ENCODE measurements at regions not wholly inside any gene's neighbourhood (a gene's known extent, or its start where the extent isn't known, plus 50 kb on each side); places are given as distances from the start of the nearest gene placed in this dataset.

DNA sequence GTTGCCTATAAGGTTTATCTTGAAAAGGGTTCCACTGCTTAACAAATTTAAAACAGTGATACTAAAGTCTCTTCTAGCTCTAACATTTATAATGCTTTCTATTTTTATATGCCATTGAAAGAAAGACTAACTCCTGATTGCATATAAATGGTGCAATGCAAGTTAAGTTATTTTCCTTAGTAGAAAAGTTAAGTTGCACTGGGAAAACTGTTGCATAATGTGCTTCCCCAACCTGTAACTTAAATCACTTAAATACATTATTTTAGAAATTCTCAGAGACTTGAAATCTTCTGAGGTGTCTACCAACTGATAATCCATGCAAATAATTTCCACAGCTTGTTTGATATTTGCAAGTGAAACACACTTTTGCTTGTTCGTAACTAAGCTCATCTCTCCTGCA, 175.0 kb upstream of the HMCN1 start:
- ChIA-PET CTCF (interaction anchor here (1.6 to 1.9 kb wide), 2 partner anchors 13 to 37 kb away, joined by 3 to 5 read pairs; no protein-coding TSS in a partner anchor), POLR2A (no interaction called here)
- peak overlapping the region in 1 of 2 experiments; percentile 46; a peak in 1 of 6 replicates for H3K27ac ChIP-seq
- 91% methylated on average over 1 of the region's 1 CpG for WGBS (ENCODE audit: missing lambda C conversion rate)
- H3K9me3 ChIP-seq = no peaks in the 10 kb centered on the region
- 0 out of 3 replicates have a peak, but pooled peaks cover 6% of the 10 kb centered on the region for H3K4me1 ChIP-seq
- no peak for DNase-seq (ENCODE audit: low read depth in 1 of 2, low spot score in 1 of 2)
- H3K4me3 ChIP-seq = no peak overlapping the region
- TF ChIP-seq EHMT2 (IDR thresholded peaks at IDR 0.05; ENCODE audit: low read depth) = no peak
- no peak for TF ChIP-seq RARB (CRISPR knock-in tag; IDR thresholded peaks at IDR 0.05)
- no peak for TF ChIP-seq RFX5 (IDR thresholded peaks at IDR 0.05)
- TF ChIP-seq JUN (IDR thresholded peaks at IDR 0.05) = no peak
- no peak for TF ChIP-seq RCOR1 (IDR thresholded peaks at IDR 0.05; ENCODE audit: low read depth, low read length)
- TF ChIP-seq EHF (CRISPR knock-in tag; IDR thresholded peaks at IDR 0.05) = no peak
- no peak for TF ChIP-seq CBX8 (IDR thresholded peaks at IDR 0.05)
- TF ChIP-seq HEYL (CRISPR knock-in tag; IDR thresholded peaks at IDR 0.05) = no peak
- TF ChIP-seq FOSL2 (IDR thresholded peaks at IDR 0.05) = no peak
- no peak for TF ChIP-seq FOSL2 (CRISPR knock-in tag; IDR thresholded peaks at IDR 0.05)
- TF ChIP-seq, protein P1, sequence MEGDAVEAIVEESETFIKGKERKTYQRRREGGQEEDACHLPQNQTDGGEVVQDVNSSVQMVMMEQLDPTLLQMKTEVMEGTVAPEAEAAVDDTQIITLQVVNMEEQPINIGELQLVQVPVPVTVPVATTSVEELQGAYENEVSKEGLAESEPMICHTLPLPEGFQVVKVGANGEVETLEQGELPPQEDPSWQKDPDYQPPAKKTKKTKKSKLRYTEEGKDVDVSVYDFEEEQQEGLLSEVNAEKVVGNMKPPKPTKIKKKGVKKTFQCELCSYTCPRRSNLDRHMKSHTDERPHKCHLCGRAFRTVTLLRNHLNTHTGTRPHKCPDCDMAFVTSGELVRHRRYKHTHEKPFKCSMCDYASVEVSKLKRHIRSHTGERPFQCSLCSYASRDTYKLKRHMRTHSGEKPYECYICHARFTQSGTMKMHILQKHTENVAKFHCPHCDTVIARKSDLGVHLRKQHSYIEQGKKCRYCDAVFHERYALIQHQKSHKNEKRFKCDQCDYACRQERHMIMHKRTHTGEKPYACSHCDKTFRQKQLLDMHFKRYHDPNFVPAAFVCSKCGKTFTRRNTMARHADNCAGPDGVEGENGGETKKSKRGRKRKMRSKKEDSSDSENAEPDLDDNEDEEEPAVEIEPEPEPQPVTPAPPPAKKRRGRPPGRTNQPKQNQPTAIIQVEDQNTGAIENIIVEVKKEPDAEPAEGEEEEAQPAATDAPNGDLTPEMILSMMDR (IDR thresholded peaks at IDR 0.05) = no peak
- no peak for TF ChIP-seq ESRRA (IDR thresholded peaks at IDR 0.05; ENCODE audit: borderline replicate concordance, low read length)
- TF ChIP-seq GATA3 (IDR thresholded peaks at IDR 0.05; ENCODE audit: borderline replicate concordance) = no peak
- TF ChIP-seq CHD4 (IDR thresholded peaks at IDR 0.05; ENCODE audit: borderline replicate concordance) = no peak
- no peak for TF ChIP-seq CHD2 (IDR thresholded peaks at IDR 0.05; ENCODE audit: low read length, partially characterized antibody)
- TF ChIP-seq HOXA7 (CRISPR knock-in tag; IDR thresholded peaks at IDR 0.05) = no peak
- ATAC-seq = no peak
- no peak for FAIRE-seq
- H3K4me2 ChIP-seq = peak overlapping the region; percentile 3; the same call in 1 of the 3 replicates

DNA sequence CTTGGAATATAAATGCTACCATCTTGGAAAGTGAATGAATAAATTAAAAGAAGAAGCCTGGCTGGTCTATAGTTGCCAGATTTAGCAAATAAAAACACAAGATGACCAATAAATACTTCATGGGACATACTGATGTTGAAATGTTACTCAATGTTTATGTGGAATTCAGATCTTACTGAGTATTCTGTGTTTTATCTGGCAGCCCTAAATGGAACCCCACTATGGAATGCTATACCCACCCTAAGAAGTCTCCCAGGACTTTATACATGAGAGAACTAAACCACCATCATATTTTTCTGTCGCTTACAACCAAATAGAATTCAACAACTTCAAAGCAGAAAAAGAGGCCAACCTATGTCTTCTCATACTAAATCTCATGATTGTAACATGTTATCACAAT, 177.6 kb upstream of the HMCN1 start:
- ATAC-seq = no peak
- TF ChIP-seq, protein P2, sequence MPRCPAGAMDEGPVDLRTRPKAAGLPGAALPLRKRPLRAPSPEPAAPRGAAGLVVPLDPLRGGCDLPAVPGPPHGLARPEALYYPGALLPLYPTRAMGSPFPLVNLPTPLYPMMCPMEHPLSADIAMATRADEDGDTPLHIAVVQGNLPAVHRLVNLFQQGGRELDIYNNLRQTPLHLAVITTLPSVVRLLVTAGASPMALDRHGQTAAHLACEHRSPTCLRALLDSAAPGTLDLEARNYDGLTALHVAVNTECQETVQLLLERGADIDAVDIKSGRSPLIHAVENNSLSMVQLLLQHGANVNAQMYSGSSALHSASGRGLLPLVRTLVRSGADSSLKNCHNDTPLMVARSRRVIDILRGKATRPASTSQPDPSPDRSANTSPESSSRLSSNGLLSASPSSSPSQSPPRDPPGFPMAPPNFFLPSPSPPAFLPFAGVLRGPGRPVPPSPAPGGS (IDR thresholded peaks at IDR 0.05) = no peak
- TF ChIP-seq RFX5 (IDR thresholded peaks at IDR 0.05) (no peak), ZC3H11A (IDR thresholded peaks at IDR 0.05) (no peak), ZFP36 (IDR thresholded peaks at IDR 0.05; ENCODE audit: borderline replicate concordance, partially characterized antibody) (no peak), ESRRA (IDR thresholded peaks at IDR 0.05; ENCODE audit: borderline replicate concordance, low read length) (no peak), EHMT2 (IDR thresholded peaks at IDR 0.05; ENCODE audit: low read depth) (no peak)
- TF ChIP-seq, protein P3, sequence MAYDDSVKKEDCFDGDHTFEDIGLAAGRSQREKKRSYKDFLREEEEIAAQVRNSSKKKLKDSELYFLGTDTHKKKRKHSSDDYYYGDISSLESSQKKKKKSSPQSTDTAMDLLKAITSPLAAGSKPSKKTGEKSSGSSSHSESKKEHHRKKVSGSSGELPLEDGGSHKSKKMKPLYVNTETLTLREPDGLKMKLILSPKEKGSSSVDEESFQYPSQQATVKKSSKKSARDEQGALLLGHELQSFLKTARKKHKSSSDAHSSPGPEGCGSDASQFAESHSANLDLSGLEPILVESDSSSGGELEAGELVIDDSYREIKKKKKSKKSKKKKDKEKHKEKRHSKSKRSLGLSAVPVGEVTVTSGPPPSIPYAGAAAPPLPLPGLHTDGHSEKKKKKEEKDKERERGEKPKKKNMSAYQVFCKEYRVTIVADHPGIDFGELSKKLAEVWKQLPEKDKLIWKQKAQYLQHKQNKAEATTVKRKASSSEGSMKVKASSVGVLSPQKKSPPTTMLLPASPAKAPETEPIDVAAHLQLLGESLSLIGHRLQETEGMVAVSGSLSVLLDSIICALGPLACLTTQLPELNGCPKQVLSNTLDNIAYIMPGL (CRISPR knock-in tag; IDR thresholded peaks at IDR 0.05; ENCODE audit: borderline replicate concordance) = no peak
- CTCF ChIA-PET = no interaction called here
- Histone ChIP-seq H3K9me3 (no peaks in the 10 kb centered on the region), H3K4me3 (no peak overlapping the region), H3K27ac (no peak overlapping the region), H3K4me1 (0 out of 3 replicates have a peak, but pooled peaks cover 6% of the 10 kb centered on the region), H3K4me2 (no peak overlapping the region)
- no peak for FAIRE-seq
- no peak for DNase-seq (ENCODE audit: low read depth in 1 of 2, low spot score in 1 of 2)
- POLR2A ChIA-PET = no interaction called here
- WGBS (ENCODE audit: missing lambda C conversion rate) = 12% methylated on average over 1 of the region's 1 CpG

DNA sequence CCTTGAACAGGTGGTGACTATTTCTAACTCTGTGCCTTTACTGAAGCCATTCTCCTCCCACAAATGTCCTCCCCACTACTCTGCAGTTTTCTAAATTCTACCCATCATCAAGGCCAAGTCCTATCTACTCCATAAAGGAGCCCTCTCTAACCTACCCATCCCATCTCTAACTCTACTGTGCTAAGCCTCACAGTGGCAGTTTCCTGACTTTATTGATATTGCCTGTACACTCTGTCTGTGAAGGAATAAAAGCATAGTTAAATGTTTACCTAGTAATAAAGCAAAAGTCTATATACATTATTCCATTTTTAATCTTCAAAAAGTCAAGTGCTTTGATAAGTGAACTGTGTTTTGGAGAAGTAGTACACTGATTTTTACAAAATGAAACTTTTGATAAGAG, 178.4 kb upstream of the HMCN1 start:
- no peak for FAIRE-seq
- CTCF ChIA-PET = no interaction called here

More for the DNA sequence above, 178.4 kb upstream of the HMCN1 start:
- no peak overlapping the region for H3K4me2 ChIP-seq
- H3K9me3 ChIP-seq = no peaks in the 10 kb centered on the region
- DNase-seq (ENCODE audit: low read depth in 1 of 2, low spot score in 1 of 2) = no peak
- POLR2A ChIA-PET = no interaction called here
- no peak overlapping the region for H3K4me3 ChIP-seq
- ATAC-seq = no peak
- TF ChIP-seq FOSB (CRISPR knock-in tag; IDR thresholded peaks at IDR 0.05) = no peak
- TF ChIP-seq CHD2 (IDR thresholded peaks at IDR 0.05; ENCODE audit: low read length, partially characterized antibody) = no peak
- TF ChIP-seq BHLHE40 (IDR thresholded peaks at IDR 0.05; ENCODE audit: low read depth, low read length) = no peak
- 0 out of 3 replicates have a peak, but pooled peaks cover 6% of the 10 kb centered on the region for H3K4me1 ChIP-seq
- H3K27ac ChIP-seq = no peak overlapping the region
